ENCODE measurements at regions not wholly inside any gene's neighbourhood (a gene's known extent, or its start where the extent isn't known, plus 50 kb on each side); places are given as distances from the start of the nearest gene placed in this dataset.

DNA sequence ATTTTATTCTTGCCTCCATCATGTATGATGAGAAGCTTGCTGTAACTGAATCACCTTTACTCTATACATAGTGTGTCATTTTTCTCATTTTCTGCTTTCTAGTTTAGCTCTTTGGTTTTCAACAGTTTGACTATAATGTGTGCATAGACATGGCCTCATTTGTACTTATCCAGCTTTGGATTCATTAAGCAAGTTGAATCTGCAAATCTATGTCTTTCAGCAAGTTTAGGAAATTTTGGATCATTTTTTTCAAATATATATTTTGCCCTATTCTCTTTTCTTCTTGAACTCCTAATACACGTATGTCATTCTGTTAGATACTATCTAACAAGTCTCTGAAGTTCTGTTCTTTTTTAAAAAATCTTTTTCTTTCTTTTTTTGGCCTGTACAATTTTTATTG, 57.8 kb downstream of the PRLHR start:
- DNase-seq (ENCODE audit: low read depth), result no peak

DNA sequence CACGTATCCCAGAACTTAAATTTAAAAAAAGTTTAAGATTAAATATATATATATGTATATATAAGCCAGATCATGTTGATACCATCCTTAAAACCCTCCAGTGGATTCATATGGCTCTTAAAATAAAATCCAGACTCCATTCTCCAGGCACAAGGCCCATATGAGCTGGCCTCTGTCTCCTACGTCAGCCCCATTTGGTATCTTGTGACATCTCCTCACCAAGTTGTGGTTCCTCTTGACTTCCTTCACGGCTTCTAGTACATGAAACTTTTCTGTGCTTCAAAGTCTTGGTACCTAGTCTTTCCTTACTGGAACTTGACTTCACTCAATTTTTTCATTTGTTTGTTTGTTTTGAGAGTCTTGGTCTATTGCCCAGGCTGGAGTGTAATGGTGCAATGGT, 61.3 kb downstream of the PRLHR start:
- DNase-seq (ENCODE audit: low read depth), result no peak

DNA sequence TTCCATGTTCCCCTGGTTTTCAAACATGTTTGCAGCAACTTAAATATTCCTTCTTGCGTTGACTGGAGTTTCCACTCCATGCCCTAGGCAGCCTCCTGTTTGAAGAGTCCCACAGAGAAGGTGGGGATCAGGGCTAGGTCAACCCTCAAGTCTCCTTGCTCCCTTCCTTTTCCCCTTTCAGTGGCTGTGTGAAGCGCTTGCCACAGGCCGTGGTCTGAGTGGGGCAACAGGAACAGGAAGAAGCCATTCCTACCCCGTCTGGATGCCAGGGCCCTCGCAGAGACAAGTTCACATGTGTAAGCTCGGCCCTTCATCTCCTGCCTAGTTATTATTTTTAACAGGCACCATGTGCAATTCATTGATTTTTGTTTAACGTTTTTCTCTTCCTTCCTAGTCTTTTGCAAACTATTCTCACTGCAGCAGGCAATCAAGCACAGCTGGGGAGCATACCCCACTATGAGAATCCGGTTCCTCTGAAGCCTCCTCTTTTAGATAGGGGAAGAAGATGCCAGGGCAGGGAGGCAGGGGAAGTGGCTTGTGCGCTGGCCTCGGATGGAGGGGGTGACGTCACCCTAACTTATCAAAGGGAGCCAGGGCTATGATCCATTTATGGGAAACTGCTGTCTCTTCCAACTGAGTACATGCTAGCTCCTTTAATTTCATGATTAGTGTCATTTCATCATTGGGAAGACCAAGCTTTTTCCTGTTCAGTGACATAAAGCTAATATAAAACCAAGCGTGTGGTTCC, 64.2 kb downstream of the PRLHR start:
- no peak for DNase-seq (ENCODE audit: low read depth)

DNA sequence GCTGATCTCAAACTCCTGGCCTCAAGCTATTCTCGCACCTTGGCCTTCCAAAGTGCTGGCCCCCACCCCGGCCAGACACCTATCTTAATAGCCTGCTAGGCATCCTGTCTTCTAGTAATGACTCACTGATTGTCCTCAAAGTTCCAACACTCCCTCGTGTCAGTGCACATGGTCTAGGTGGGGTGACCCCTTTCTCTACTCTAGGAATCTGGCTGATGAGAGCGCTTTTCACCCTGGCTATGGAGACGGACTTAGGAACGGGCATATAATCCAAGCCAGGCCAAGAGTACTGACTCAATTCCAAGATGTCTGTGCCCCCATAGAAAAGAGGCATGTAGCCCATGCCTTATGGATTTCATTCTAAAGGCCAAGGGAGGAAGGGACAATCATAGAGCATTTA, 67.0 kb downstream of the PRLHR start:
- DNase-seq (ENCODE audit: low read depth), result no peak

DNA sequence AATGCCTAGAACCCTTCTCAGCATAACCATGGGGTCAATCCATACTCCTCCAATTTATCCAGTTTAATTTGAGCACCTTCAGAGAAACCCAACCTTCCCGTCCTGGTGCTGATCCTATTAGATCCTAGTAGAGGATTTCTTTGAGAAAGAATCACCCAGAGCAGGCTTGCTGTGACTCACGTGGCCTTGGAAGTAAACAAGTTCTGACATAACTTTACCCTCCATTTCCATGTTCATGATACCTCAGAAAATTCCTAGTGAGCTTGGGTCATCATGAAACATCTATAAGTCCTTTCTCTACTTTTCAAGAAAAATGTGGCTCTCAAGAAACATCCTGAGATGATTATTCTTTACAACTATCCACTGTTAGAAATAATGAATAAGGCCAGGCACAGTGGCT, 71.7 kb downstream of the PRLHR start:
- no peak for DNase-seq (ENCODE audit: low read depth)

DNA sequence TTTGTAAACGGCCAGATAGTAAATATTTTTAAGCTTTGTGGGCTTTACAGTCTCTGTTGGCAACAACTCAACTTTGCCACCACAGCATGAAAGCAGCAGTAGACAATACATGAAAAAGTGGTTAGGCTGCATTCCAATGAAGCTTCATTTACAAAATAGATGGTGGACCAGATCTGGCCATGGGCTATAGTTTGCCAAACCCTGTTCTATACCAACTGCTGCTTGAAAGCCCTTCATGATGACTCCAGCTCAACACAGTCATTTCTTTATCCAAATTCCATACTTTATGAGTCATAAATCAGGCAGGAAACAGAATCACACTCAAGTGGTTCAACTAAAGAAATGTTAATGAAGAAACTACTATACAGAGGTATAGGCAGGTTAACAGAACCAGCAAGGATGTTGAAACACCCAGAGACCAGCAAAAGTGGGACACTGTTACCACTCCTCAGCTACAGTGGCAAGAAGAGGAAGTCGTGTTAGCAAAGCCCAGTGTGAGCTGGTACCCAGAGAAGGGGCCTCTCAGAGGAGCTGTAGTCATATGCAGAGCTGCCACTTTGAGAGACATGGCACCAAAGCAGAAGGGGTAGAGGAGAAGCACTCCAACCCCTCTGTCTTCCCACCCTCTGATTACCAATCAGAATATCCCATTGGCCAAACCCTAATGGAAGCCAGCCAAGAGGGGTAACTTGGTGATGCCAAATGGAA, 72.5 kb downstream of the PRLHR start:
- DNase-seq (ENCODE audit: low read depth), result no peak

DNA sequence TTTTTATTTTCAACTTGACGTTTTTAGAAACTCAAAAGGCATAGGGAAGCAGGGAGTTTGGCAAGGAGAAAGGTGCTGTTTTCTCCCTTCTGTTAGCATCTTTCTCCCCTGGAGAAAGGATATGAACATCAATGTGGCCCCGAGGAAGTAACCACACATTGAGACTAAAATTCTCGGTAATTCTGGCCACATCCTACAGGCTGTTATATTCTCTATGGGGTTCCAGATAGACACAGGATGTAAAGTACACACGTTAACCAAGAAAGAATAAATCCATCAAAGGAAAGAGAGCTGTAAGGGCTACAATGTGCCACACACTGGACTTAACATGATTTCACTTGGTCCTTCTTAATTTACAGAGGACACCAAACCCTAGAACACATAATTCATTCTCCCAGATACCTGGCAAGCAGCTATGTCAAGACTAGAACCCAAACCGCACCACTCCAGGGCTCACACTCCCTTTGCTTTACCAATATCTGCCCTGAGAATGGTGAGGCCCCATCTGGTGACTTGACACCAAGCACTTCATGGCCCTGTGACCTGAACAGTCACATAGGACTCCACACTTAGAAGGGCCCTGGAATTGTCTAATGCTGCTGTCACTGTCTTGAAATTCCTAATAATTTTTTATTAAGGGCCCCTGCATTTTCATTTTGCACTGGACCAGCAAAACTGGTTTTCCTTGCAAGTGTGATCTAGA, 73.9 kb downstream of the PRLHR start:
- no peak for DNase-seq (ENCODE audit: low read depth)

DNA sequence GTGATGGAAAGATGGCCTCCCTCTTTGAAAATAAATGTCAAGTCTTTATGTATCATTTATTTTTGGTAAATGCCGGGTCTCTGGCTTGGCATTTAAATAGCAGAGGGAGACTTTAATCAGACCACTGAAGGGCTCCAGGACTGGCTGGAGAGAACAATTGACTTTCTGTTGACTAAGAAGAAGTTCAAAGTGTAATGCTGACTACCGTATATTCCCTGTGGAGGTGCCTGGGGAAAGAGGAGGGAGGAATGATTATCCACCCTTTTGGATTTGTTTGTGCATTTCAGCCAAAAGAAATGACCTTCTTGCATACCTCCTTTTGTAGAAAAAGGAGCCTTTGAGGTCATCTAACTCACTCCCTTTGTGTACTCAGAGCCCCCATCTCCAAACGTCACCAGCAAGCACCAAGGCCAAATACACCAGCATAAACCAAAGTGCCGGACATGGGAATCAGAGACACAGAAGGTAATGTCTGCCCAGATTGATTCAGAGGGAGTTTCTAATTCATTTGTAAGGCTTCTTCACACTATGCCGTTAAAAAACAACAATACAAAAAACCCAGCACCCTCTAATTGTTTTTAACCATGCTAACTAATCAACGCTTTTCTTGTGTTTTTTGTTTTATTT, 75.2 kb downstream of the PRLHR start:
- DNase-seq (ENCODE audit: low read depth), result no peak

DNA sequence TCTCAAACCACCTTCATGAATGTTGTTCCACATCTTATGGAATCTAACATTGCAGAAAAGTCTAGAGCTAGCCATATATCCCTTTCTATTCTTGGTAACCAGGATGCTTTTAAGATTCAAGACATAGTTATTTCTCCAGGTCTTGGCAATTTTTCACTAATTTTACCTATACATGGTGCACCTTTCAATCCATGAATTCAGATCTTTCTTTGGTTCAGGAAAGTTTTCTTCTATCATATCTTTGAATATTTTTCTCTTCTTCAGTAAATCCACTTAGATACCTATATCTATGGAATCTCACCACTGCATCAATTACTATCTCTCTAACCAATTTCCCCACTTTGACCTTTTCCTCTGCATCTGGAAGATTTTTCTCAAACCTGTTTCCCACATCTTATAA, 77.4 kb downstream of the PRLHR start:
- DNase-seq (ENCODE audit: low read depth), result no peak

DNA sequence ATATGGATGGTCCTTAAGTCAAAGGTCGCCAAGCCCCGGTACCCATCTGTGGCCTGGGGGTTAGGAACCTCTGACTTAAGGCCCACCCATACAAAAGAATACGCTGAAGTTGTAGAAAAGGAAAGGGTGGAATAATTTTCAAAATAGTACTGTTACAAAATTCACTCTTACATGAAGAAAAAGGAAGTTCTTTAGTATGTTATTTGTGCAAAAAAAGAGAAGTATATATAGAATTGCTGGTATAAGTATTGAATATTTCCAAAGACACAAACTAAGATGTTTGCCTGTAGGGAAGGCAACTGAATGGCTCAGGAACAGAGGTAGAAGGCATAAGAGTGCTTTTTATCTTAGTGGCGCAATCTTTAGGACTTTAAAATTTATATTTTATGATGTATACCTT, 78.7 kb downstream of the PRLHR start:
- DNase-seq (ENCODE audit: low read depth), result no peak

DNA sequence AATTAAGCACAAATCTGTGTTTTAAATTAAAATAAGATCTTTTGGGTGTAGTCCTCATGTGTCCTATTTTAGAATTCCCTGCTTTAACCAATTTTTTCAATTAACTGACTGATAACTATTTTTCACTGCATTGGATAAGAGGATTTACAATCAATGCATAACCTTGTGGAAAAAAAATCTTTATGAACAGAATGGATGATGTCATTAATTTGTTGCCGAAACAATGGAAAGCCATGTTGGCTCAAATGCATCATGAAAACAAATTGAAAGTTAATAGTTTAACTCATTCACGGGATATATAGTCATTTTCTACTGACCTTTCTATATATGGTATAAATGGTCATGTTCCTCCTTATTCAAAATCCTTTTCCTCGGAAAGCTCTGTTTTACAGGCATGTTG, 82.3 kb downstream of the PRLHR start:
- DNase-seq (ENCODE audit: low read depth), result no peak

DNA sequence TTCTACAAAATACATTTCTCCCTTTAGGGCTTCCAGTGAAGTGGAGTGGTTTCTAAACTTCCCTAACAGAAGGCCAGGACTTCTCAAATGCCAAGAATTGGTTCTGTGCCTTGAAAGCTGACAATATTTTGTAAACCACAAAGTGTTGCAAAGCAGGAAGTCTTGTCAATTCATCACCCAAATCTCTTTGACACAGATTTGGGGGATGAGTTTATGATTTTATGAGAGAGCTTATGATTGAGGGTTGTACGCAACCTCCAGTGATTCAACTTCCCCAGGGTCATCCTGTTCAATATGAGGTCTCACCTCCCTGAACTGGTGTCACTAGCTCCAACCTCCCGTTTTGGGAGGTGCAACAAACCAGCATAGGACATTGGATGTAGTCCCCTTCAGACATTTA, 83.7 kb downstream of the PRLHR start:
- DNase-seq (ENCODE audit: low read depth), result no peak

DNA sequence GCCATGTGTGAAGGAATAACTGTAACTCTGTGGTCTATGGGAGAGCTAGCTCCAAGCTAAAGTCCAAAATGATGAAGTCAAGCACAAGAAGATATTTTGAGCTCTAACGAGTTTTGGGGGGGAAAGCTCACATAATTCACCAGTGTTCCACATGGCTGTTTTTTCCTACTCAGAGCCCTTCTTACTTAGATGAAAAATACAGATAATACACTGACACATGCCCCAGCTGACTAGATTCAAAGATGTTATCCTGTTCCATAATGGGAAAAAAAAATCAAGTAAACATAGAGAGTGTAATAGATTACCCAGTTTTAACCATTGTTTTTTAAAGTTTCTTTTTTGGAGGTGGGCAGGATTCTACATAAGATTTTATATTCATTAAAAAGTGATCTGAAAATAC, 86.6 kb downstream of the PRLHR start:
- no peak for DNase-seq (ENCODE audit: low read depth)

DNA sequence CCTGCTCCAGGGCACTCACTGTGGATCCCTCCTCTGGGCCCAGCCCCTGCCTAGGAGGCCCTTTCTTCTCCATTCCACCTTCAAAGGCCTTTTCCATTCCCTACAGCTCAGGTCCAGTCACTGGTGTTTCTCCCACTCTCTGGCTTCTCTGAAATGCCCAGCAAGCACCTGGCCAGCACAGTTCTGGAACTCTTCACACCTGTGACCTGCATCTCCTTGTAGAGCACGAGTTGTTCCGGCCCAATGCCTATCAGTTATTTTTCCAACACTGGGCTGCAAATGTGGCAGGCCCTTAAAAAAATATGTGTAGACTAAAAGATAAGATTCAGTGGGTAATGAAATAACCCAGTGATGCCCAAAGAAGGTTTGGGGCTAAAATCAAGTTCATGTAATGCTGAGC, 87.1 kb downstream of the PRLHR start:
- no peak for DNase-seq (ENCODE audit: low read depth)

DNA sequence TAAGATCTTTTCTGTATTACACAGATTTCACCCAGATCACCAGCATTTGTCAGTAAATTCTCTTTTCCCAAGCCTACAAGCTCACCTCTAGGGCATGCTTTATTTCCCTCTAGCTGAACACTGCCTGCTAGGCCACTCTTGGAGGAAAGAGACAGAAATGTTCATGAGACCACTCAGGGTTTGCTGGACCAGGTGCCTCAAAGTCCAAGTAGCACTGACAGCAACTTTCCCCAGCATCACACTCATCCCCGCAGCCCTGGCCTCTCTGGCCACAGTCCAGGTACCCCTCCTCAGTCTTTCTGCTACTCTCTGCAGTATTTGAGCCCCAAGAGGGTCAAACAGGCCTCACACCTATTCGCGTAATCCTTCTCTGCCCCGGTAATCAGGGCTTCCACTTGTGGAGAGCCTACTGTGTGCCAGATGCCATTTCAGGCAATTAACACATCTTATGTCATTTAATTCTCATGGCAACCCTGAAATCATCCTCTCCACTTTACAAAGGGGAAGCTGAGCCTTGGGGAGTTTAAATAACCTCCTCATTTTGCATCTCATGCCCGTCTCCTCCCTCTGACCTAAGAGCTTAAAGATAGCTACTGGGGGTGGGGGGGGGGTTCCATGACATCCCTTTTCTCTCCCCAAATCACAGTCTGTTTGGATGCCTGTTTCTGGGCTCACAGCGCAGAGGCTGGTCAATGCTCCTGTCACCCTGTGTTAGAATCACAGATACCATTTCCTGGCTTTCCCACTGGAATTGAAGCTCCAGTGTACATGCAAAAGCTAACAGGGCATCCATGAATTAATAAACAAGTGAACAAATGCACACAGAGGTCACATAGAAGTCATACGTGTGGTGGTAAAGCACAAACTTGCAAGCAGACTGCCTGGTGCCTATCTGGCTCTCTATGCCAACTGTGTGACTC, 88.5 kb downstream of the PRLHR start:
- DNase-seq (ENCODE audit: low read depth), result no peak

DNA sequence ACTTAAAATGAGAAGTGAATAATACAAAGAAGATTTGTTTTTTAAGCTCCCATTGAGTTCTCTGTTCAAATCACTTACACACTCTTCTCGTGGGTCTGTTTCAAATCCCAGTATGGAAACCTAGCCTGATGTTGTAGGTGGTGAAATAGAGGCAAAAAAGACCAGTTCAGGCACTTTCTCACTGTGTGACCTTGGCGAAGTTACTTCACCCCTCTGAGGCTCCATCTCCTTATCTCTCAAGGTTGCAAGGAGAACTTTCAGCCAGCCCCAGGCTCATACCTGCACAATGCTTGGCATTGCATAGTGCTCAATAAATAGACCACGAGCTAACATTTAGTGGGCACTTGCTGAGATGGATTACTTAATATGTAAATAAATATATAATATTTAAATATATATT, 90.1 kb downstream of the PRLHR start:
- DNase-seq (ENCODE audit: low read depth), result no peak

DNA sequence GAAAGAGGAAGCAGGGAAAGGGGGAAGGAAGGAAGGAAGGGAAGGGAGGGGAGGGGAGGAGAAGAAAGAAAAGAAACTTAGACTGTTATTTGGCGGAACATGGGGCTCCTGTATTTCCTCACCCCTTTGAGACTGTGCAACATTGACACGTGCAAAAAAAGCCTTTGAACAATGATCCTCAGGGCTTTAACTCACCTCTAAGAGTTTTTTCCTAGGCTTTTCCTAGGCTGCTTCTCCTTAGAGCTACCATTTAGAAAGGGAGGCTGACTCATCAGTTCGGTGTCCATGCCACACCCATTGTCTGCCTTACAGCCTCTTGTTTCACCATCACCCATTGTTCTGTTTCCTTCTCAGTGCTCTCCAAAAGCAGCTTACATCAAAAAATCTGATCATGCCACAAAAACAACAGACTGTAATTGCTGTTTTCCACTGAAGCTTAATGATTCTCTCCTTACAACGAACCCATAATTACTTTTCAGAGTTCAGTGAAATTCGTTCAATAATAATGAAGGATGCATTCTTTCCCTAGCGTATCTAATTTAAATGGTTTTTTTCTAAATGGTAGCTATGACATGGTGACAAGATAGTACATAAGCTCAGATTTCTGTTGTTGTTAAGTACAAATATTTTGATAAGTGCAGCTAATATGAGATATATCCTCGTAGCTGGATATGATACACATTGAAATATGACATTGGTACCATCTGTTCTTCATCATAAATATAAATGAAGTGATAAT, 90.8 kb downstream of the PRLHR start:
- DNase-seq (ENCODE audit: low read depth), result peak; percentile 58

DNA sequence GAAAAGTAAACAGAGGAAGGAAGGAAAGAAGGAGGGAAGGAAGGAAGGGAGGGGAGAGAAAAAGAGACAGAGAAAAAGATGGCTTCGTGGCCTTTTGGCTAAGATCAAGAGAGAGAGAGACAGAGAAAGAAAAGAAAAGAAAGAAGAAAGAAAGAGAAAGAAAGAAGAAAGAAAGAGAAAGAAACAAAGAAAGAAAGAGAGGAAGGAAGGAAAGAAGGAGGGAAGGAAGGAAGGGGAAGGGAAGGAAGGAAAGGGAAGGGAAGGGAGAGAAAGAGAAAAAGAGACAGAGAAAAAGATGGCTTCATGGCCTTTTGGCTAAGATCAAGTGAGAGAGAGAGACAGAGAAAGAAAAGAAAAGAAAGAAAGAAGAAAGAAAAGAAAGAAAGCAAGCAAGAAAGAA, 91.4 kb downstream of the PRLHR start:
- no peak for DNase-seq (ENCODE audit: low read depth)

DNA sequence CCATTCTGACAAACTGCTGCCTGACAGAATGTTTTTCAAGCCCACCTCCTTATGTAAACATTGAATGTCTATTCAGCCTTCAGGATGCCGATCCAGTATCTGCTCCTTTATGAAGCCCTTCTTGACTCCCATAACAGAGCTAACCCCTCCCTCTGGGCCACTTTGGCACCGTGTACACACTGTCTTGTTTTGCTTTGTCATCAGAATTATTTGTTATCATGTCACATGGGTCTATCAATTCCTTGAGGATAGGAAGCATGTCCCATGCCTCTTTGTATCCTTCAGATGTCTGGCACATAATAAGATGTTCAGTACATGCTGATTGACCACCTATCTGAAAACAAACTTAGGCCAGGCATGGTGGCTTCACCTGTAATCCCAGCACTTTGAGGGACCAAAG, 92.3 kb downstream of the PRLHR start:
- no peak for DNase-seq (ENCODE audit: low read depth)

DNA sequence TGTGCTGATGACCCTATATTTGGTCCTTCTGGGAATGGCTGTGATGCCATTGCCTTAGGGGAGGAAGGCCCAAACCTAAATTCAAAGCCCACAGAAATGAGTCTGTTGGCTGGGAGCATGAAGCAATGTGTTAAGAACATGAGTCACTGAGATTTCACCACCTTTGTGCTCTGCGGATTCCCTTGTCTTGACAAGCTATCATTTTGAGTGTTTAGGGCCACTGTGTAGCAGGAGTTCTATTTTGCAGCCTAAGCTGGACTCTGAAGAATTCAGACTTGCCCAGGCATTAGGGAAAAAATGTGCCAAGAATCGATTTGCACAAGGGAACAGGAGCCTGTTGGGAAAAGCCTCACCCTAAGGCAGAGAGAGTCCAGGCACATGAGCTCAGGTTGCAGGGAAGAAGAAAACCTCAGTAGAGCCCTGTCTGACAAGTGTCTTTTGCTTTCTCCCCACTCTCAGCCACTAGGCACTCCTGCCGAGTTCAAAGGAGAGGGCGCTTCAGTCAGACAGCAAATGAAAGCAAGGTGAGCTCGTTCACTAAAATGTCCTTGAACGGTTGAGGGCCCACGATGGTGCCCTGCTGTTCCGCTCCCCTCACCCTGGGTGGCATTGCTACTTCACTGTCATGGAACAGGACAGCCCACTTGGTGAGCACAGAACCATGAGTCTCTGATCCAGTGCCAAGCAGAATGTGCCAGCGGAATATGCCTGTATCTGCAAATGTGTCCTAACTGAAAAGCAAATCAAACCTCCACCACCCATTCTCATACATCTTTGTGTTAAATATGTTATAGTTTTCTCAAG, 93.6 kb downstream of the PRLHR start:
- peak; percentile 87 for DNase-seq (ENCODE audit: low read depth)

All from GM04503 (cell line).